Fibroblast of lung (primary cell): ENCODE measurements at regions not wholly inside any gene's neighbourhood (a gene's known extent, or its start where the extent isn't known, plus 50 kb on each side); places are given as distances from the start of the nearest gene placed in this dataset.

Source experiments
- DNase-seq, 2 donors: peaks; one replicate each; pipeline versions ENCODE4 v3.0.0 to v3.0.0-alpha.2; 2010; ENCODE audit warnings: low read depth in 2 of 2
- H2AFZ ChIP-seq: 2 replicates; pipeline ENCODE4 v1.5.1; 2012; ENCODE audit warnings: low read length, control low read depth, inconsistent platforms
- H3K27ac ChIP-seq: 2 replicates; pipeline ENCODE4 v1.5.1; 2011; ENCODE audit warnings: low read length, control low read depth; ENCODE audit not compliant: insufficient read depth
- H3K27me3 ChIP-seq: 2 replicates; pipeline ENCODE4 v1.5.1; 2011; ENCODE audit warnings: mild to moderate bottlenecking, low read length; ENCODE audit not compliant: control insufficient read depth, insufficient read depth
- H3K36me3 ChIP-seq: 2 replicates; pipeline ENCODE4 v1.5.1; 2011; ENCODE audit warnings: low read length; ENCODE audit not compliant: control insufficient read depth, insufficient read depth
- H3K4me1 ChIP-seq: 2 replicates; pipeline ENCODE4 v1.5.1; 2011; ENCODE audit warnings: low read length; ENCODE audit not compliant: control insufficient read depth, insufficient read depth; ENCODE audit errors: extremely low read depth
- H3K4me2 ChIP-seq: 2 replicates; pipeline ENCODE4 v1.5.1; 2011; ENCODE audit warnings: low read length, control low read depth; ENCODE audit not compliant: insufficient read depth; ENCODE audit errors: extremely low read depth
- H3K4me3 ChIP-seq, 4 experiments: fragments of 200-600 bp in 1 of 4; sonication (generic) in 1 of 4; replicated peaks in 1 of 4; 2 replicates each; pipeline ENCODE4 v1.5.1; 2011 to 2016; ENCODE audit warnings: low read length in 4 of 4, low read depth in 3 of 4, mild to moderate bottlenecking in 3 of 4, control low read depth in 2 of 4, inconsistent platforms in 1 of 4, mixed read lengths in 1 of 4; ENCODE audit not compliant: insufficient read depth in 1 of 4; ENCODE audit errors: control extremely low read depth in 1 of 4
- H3K79me2 ChIP-seq: 2 replicates; pipeline ENCODE4 v1.5.1; 2012; ENCODE audit warnings: mild to moderate bottlenecking, low read length, inconsistent platforms; ENCODE audit not compliant: control insufficient read depth, insufficient read depth
- H3K9ac ChIP-seq: 2 replicates; pipeline ENCODE4 v1.5.1; 2011; ENCODE audit warnings: mild to moderate bottlenecking, low read length, control low read depth; ENCODE audit not compliant: insufficient read depth
- H3K9me3 ChIP-seq: 2 replicates; pipeline ENCODE4 v1.5.1; 2012; ENCODE audit warnings: low read depth, low read length; ENCODE audit not compliant: control insufficient read depth, insufficient read depth
- H4K20me1 ChIP-seq: 2 replicates; pipeline ENCODE4 v1.5.1; 2011; ENCODE audit warnings: low read length; ENCODE audit not compliant: control insufficient read depth, insufficient read depth; ENCODE audit errors: extremely low read depth
- EZH2 ChIP-seq: IDR thresholded peaks from 2 replicates; pipeline ENCODE4 v1.5.1; 2012; ENCODE audit warnings: low read length, control low read depth, mild to moderate bottlenecking; ENCODE audit errors: missing control alignments
- TF ChIP-seq, protein P1 (sequence below), 2 donors: IDR thresholded peaks in 1 of 2; conservative IDR thresholded peaks in 1 of 2; 1 replicate in 1 of 2; 2 replicates in 1 of 2; pipeline ENCODE4 v1.5.1; 2011 to 2012; ENCODE audit warnings: low read length in 2 of 2, control low read depth in 1 of 2, inconsistent platforms in 1 of 2, low read depth in 1 of 2, mild to moderate bottlenecking in 1 of 2

DNA sequence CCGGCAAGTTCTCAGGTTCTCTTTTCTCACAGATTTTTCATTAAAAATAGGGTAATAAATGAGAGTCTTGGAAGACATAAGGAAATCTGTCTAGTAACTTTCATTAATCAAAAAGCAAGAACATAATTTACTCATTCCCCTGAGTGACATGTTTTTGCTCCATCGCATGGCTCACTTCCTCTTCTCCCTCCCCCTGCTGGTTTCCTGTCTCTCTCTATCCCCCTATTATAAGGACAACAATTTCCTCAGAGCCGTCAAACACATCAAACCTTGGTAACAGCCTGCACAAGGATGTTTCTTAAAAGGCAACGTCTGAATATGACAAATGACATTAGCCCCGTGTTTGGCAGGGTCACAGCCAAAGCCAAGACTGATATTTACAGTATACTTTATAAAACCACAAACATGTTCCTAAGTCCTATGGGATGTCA, 1149.6 kb downstream of the IGSF11 start:
- H3K36me3 ChIP-seq: no peaks in the 10 kb centered on the region
- H2AFZ ChIP-seq: no peak overlapping the region
- H3K4me3 ChIP-seq: no peak overlapping the region
- no peaks in the 10 kb centered on the region for H3K79me2 ChIP-seq
- no peaks in the 10 kb centered on the region for H4K20me1 ChIP-seq
- no peak overlapping the region for H3K27ac ChIP-seq
- no peak overlapping the region for H3K9ac ChIP-seq
- no peak overlapping the region for H3K4me2 ChIP-seq
- peak; percentile 6 to 43 for DNase-seq
- TF ChIP-seq EZH2: no peak
- TF ChIP-seq, protein P1, sequence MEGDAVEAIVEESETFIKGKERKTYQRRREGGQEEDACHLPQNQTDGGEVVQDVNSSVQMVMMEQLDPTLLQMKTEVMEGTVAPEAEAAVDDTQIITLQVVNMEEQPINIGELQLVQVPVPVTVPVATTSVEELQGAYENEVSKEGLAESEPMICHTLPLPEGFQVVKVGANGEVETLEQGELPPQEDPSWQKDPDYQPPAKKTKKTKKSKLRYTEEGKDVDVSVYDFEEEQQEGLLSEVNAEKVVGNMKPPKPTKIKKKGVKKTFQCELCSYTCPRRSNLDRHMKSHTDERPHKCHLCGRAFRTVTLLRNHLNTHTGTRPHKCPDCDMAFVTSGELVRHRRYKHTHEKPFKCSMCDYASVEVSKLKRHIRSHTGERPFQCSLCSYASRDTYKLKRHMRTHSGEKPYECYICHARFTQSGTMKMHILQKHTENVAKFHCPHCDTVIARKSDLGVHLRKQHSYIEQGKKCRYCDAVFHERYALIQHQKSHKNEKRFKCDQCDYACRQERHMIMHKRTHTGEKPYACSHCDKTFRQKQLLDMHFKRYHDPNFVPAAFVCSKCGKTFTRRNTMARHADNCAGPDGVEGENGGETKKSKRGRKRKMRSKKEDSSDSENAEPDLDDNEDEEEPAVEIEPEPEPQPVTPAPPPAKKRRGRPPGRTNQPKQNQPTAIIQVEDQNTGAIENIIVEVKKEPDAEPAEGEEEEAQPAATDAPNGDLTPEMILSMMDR (conservative IDR thresholded peaks at IDR 0.05 in 1 of 2, IDR thresholded peaks at IDR 0.05 in 1 of 2; ENCODE audit: low read depth in 1 of 2, low read length in 2 of 2): no peak
- no peaks in the 10 kb centered on the region for H3K27me3 ChIP-seq
- no peaks in the 10 kb centered on the region for H3K4me1 ChIP-seq
- H3K9me3 ChIP-seq: no peaks in the 10 kb centered on the region

DNA sequence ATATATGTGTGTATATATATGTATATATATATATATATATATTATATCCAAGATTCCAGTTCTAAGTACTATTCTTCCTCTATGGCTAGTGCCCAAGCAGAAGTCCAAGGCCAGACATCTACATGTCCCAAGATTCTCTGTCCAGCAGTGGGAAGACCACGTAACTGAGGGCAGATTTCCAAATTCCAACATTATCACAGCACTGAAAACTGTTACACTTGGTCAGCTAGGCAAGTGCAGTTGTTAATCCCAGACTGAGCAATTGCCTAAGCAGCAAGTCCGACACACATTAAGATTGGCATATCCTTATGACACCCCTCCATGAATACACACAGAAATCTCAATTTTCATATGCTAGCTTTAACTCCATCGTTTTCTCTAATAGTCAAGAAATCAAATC, 1148.5 kb downstream of the IGSF11 start:
- no peak for DNase-seq
- Histone ChIP-seq H3K4me1 (no peaks in the 10 kb centered on the region), H3K79me2 (no peaks in the 10 kb centered on the region), H3K4me3 (no peak overlapping the region), H2AFZ (no peak overlapping the region), H3K27me3 (no peaks in the 10 kb centered on the region), H3K27ac (no peak overlapping the region), H4K20me1 (no peaks in the 10 kb centered on the region), H3K36me3 (no peaks in the 10 kb centered on the region), H3K9me3 (no peaks in the 10 kb centered on the region), H3K4me2 (no peak overlapping the region), H3K9ac (no peak overlapping the region)
- no peak for TF ChIP-seq EZH2
- TF ChIP-seq, protein P1 (conservative IDR thresholded peaks at IDR 0.05 in 1 of 2, IDR thresholded peaks at IDR 0.05 in 1 of 2; ENCODE audit: low read depth in 1 of 2, low read length in 2 of 2): no peak

DNA sequence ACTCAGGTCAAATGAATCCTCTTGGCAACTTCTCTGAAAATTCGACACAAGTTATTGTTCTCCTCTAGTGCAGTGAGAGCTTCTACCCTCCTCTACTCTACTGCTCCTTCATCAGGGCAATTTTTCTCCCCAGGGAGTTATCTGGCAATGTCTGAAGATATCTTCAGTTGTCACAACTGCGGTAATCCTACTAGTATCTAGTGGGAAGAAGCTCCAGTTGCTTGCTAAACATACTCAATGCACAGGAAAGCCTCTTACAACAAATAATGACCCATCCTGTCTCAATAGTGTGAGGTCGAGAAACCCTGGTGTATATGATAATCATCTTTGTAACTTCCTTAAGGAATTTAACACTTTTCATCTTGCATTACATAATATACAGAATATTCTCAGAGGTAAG, 1147.6 kb downstream of the IGSF11 start:
- Histone ChIP-seq H3K9me3 (no peaks in the 10 kb centered on the region), H3K27me3 (no peaks in the 10 kb centered on the region), H3K79me2 (no peaks in the 10 kb centered on the region), H4K20me1 (no peaks in the 10 kb centered on the region), H2AFZ (no peak overlapping the region), H3K27ac (no peak overlapping the region), H3K36me3 (no peaks in the 10 kb centered on the region), H3K4me2 (no peak overlapping the region), H3K4me1 (no peaks in the 10 kb centered on the region), H3K4me3 (no peak overlapping the region), H3K9ac (no peak overlapping the region)
- TF ChIP-seq, protein P1 (conservative IDR thresholded peaks at IDR 0.05 in 1 of 2, IDR thresholded peaks at IDR 0.05 in 1 of 2; ENCODE audit: low read depth in 1 of 2, low read length in 2 of 2): no peak
- no peak for TF ChIP-seq EZH2
- no peak for DNase-seq
